LoVo (cell line): ENCODE measurements at regions not wholly inside any gene's neighbourhood (a gene's known extent, or its start where the extent isn't known, plus 50 kb on each side); places are given as distances from the start of the nearest gene placed in this dataset.
"Not testable (repeated sequence)": the region's sequence is repeated elsewhere in the genome, so short reads cannot be mapped to it uniquely, and the experiment has no call there.

Source experiments
- DNase-seq: peaks from one replicate; pipeline ENCODE4 v3.0.0-alpha.2; 2016; ENCODE audit warnings: low spot score

DNA sequence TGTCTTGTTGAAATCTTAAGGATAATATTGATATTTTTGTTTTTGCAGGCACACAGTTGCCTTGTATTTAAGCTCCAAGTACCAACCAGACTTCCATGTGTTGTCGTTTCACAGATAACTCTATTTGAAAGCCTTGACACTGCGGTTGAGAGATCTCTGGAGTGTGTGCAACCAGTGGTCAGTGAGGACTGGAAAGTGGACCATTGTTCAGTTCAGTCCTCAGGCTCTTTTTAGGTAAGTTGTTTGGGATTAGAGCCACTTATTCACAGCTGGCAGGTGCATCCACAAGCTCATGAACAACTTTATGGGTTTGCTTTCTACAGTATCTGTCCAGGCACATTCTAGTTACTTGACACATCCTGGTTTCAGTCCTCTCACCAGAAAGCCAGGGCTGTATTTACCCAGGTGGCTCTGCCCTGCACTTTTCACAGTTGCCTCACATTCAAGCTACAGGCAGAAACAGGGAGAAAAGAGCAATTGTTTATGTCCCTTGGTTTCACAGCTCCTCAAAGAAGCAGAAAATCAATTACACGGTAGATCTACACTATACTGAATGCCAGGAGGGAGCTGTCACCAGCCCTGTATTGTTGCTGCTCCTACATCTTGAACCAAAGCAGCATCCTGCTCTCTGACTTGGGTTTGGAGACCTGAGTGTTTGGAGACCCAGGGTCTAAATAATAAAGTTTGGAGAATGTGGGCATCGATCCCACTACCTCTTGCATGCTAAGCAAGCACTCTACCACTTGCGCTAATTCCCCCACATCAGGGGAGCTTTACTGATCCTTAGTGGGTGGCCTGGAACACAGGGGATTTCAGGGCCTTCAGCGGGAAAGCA is 543.3 kb downstream of the PRIM2 start:
- DNase-seq = not testable (repeated sequence)

DNA sequence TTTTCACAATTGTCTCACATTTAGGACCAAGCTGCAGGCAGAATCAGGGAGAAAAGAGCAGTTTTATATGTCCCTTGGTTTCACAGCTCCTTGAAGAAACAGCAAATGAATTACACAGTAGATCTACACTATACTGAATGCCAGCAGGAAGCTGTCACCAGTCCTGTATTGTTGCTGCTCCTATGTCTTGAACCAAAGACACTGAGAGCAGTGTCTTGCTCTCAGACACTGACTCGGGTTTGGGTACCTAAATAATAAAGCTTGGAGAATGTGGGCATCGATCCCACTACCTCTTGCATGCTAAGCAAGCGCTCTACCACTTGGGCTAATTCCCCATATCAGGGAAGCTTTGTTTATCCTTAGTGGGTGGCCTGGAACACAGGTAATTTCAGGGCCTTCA is 552.7 kb downstream of the PRIM2 start:
- not testable (repeated sequence) for DNase-seq

DNA sequence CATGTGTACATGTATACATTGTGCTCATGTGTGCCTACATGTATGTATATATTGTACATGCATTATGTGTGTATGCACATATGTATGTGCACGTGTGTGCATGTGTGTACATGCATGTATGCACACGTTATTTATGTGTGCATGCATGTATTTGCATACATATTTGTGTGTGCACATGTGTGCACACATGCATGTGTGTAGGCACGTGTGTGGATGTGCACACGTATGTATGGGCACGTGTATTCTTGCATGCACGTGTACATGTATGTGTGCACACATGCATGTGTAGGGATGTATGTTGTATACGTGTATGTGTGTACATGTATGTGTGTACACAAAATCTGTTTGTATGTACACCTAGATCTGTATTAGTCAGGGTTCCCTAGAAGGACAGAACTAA is 556.0 kb downstream of the PRIM2 start:
- DNase-seq = not testable (repeated sequence)

DNA sequence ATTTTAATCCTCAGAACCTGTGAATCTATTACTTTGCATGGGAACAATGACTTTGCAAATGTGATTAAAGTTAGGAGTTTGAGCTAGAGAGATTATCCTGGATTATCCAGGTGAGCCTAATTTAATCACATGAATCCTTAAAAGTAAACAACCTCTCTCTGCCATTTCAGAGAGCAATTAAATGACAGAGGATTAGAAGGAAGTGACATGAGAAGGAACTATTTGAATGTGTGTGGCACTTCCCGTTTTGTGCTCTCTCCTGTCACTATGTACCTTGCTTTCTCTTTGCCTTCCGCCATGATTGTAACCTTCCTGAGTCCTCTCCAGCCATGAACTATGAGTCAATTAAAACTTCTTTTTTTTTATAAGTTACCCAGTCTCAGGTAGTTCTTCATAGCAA is 559.2 kb downstream of the PRIM2 start:
- not testable (repeated sequence) for DNase-seq

DNA sequence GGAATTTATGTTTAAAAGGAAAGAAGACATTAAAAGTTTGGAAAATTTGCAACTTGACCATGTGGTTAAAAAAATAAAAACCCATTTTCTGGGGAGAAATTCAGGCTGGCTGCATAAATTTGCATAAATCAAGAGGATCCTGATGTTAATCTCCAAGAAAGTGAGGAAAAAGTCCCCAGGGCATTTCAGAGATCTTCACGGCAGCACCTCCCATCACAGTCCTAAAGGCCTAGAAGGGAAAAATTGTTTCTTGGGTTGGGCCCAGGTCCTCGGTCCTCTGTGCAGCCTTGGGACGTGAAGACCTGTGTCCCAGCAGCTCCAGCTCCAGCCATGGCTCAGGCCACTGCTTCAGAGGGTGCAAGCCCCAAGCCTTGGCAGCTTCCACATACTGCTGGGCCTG is 560.3 kb downstream of the PRIM2 start:
- not testable (repeated sequence) for DNase-seq

DNA sequence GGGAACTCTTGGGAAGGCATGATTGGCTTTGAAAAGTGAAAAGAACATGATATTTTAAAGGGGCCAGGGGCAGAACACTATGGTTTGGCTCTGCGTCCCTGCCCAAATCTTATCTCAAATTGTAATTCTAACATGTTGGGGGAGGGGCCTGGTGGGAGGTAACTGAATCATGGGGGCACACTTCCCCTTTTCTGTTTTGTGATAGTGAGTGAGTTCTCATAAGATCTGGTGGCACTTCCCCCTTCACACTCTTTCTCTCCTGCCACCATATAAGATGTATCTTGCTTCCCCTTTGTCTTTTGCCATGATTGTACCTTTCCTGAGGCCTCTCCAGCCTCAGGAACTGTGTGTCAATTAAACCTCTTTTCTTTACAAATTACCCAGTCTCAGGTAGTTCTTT is 561.4 kb downstream of the PRIM2 start:
- DNase-seq = not testable (repeated sequence)

DNA sequence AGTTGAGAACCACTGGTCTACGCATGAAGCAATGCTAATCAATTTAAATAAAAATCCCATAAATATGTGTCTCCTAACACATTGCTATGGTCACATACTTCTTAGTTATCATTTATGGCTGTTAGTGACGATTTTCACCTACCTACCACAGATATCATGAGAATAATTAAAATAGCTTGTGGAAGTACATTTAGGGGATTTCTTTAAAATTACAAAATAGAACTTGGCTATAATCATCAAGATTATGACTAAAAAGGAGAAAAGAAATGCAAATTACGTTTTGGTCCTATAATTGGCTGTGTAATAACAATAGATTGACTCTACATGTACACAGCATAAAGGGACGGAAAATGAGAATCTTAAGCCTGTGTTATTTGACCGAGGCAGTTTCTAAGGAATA is 581.4 kb downstream of the PRIM2 start:
- not testable (repeated sequence) for DNase-seq

DNA sequence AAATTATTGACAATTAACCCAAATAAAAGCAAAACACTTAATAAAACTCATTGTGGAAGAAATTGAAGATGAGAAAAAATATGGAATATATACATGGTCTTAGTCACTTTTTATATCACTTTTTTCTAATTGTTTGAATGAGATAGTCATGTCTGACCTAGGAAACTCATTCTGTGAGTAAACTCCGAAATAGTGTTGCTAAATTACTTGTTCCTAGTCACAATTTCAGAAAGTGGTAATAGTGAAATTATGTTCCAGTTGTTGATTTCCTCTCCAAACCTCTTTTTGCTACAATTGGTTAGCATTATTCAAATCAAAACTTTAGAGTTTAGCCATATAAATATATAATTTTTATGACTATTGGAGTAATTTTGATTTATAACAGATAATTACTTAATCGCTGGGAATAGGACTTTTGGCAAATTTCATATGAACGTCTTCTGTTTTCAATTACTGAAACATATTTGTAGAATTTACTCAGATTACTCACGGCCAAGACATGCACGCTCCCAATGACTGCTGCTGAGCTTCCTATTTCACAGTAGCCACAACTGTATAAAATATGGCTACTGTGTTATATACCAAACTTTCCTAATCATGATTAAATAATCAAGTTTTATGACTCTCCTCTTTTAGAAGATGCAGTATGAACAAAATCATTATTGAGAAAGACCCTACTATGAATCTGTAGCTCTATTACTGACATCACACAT is 583.4 kb downstream of the PRIM2 start:
- not testable (repeated sequence) for DNase-seq

DNA sequence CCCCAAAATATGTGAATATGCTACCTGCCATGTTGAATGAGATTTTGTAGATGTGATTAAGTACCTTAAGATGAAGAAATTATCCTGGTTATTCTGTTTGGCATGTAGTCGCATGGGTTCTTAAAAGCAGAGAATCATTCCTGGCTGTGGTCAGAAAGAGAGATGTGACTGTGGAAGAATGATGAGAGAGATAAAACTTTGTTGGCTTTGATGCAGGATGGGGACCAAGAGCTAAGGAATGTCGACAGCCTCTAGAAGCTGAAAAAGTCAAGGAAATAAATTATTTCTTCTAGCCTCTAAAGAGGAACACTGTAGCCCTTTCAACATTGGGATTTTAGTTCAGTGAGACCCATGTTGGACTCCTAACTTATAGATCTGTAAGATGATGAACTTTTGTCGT is 584.0 kb downstream of the PRIM2 start:
- DNase-seq = not testable (repeated sequence)

DNA sequence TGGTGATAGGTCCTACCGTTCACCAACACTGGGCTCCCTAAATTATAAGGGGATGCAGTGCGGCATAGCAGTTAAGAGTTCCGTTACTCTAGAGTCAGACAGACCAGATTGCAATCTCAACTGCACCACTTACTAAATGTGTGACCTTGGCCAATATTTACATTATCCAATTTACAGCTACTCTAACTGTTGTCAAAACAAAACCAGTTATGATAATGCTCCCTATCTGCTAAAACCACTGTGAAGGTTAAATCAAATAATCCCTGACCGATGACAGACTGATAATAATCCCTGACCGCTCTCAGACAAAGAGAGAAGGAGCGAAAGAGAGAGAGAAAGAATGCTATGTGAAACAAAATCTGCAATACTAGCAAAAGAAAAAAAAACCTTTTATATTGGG is 586.9 kb downstream of the PRIM2 start:
- DNase-seq = not testable (repeated sequence)

DNA sequence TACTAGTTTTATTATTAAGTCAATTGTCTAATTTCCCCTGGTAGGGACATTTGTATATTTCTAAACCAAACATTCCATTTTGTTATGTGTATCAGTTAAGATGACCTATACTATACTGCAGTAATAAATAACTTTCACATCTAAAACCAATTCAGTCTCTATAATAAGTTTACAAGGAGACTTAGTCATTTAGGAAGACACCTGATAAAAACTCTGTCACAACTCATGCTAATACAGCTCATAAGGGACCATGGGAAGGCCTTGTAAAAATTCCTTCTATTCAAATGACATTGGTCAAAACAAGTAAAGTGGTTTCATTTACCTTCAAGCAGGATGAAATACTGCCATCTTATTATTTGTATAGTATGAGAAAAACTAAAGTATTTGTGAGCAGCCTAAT is 597.9 kb downstream of the PRIM2 start:
- DNase-seq = not testable (repeated sequence)

DNA sequence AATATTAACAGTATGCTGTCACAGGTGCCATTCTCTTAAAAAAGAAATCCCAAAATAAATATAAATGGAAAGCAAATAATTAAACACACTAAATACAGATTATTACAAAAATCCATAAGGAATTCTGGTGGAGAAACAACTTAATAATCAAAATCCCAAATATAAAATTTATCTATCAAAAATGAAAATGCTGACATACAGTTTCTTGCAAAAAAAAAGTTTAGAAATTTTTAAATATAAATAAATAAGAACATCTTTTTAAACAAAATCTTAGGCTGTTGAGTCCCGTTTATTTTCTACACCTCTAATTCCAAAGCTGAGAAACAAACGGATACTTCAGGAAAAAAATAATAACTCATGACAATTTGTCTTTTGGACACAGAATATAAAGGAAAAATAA is 625.5 kb downstream of the PRIM2 start:
- not testable (repeated sequence) for DNase-seq

DNA sequence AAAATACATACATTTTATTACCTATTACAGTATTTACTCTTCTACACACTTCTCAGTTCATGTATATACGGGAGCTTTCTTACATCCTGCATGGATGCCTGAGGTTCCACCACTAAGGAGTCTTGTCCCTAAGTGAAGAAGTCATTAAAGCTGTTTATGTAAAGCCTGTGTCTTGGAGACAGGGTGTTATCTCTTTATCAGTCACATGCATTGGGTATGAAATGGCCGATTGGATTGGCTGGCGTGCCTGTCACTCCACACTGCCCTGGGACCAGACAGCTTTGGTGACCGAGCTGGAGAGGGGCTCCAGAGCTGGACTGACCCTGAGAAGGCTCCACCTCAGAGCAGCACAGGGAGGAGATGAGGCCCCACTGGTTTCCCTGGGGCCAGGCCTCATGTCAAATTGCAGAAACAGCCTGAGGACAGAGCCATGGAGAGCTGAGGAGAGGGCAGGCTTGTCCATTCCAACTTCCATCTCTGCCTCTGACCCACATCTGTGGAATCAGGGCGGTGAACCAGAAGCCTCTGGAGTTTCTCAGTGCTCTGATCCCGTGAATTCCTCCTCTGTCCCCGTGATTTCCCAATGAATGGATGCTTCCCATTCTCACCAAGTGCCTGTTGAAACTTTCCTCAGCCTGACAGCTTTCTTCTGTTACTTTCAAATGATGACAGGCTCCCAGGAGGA is 628.8 kb downstream of the PRIM2 start:
- DNase-seq = not testable (repeated sequence)

DNA sequence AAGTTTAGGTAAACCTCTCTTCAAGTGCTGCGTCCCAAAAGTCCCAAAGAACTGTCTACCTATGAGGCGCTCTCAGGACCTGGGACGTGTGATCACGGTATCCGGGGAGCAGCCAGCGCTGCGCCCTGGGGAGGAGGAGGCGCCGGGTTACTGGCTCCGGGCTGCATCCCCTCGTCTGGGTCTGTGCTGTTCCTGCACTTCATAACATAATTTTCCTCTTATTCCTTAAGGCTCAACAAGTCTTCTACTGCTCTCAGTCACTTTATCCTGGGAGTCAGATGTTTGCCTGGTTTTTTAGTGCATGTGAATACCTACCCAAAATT is 629.3 kb downstream of the PRIM2 start:
- not testable (repeated sequence) for DNase-seq

DNA sequence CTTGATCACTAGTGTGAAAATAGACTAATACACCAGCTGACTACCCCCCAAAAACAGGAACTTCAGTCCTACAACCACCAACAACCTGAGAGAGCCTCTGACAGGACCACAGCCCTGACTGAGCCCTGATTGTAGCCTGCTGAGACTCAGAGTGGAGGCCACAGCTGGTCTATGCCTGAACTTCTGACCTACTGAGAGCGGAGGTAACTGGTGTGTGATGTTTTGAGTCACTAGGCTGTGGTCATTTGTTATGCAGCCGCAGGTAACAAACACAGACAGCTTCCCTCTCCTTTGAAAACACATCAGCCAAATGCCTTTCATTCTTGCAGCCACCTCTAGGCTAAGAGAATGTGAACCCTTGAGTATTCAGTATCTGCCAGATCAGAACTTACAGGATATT is 631.1 kb downstream of the PRIM2 start:
- not testable (repeated sequence) for DNase-seq

DNA sequence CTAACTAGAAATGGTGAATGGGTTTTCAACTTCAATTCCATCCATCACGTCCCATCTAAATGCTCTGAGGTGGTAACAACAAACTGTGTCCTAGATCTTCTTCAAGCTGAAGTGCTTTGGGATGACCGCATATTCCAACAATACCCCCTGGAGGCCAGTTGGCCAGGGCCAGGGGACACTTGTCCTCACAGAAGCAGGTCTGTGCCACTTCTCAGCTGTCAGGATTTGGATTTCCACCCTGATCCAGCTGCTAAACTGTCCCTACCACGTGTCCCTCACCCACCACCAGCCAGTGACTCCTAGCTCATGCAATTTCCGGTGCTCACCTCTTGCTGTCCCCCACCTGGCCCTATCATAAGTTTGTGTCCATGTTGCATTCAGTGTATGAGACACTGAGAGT is 633.0 kb downstream of the PRIM2 start:
- DNase-seq = not testable (repeated sequence)

DNA sequence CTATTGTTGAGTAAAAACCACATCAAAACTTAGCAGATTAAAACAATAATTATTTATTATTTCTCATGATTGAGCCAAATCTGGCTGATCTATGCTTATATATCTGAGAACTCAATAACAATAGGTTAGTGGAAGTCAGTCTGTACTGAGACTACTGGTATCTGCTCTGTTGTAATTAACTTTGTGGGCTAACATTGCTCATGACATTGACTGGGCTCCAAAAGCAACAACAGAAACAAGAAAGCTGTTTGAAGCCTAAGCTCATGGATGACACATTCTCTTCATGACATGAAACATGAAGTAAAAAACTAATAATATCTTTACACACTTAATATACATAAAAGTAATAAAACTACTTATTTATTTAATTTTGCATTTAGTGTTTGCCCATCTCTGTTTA is 649.3 kb downstream of the PRIM2 start:
- DNase-seq = not testable (repeated sequence)

DNA sequence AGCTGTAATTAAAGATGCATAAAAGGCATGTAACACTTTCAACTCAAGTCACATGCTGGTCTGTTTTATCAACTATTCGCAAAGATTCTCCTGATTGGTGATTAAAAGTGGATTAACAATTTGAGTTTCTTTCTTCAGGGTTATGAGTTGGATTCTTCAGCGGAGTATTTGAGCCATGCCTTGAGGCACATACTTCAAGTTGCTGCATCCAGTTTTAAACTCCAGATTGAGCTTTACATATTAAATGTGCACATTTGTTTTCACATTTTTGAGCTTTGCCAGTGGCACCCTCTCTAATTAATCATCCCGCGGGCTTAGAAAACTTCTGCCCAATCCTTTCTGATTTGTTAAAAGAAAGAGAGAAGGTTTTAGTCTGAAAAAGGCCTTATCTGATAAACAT is 654.5 kb downstream of the PRIM2 start:
- DNase-seq = not testable (repeated sequence)

DNA sequence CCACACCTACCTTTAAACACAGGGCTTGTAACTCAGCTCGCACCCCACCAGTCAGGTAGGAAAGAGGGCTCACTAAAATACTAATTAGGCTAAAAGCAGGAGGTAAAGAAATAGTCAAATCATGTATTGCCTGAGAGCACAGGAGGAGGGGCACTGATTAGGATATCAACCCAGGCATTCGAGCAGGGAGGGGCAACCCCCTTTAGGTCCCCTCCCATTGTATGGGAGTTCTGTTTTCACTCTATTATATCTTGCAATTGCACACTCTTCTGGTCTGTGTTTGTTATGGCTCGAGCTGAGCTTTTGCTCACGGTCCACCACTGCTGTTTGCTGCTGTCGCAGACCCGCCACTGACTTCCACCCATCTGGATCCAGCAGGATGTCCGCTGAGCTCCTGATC is 657.2 kb downstream of the PRIM2 start:
- no peak for DNase-seq

DNA sequence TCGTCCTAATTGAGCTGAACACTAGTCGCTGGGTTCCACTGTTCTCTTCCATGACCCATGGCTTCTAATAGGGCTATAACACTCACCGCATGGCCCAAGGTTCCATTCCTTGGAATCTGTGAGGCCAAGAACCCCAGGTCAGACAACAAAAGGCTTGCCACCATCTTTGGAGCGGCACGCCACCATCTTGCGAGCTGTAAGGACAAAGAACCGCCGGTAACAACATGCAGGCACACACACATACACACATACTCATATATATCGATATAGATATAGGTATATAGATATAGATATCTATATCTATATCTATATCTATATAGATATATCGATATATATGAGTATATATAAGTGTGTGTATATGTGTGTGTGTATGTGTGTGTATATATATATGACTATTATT is 657.7 kb downstream of the PRIM2 start:
- DNase-seq = not testable (repeated sequence)

DNA sequence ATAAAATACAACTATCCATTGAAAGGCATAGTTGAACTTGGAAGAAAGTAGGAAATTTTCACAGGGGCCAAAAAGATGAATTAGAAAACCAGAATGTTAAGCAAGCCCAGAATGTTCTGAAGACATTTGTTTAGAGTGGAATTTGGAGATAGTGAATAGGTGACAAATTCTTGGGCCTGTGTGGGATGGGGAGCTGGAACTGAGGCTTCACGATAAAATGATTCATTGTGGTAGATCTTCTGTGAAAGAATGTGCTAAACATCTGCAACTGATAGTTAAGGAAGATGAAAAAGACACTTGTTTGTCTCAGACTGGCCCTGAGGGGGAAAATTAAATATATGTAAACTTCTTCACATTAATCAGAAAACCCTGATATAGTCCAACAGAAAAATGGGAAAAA is 658.9 kb downstream of the PRIM2 start:
- not testable (repeated sequence) for DNase-seq

DNA sequence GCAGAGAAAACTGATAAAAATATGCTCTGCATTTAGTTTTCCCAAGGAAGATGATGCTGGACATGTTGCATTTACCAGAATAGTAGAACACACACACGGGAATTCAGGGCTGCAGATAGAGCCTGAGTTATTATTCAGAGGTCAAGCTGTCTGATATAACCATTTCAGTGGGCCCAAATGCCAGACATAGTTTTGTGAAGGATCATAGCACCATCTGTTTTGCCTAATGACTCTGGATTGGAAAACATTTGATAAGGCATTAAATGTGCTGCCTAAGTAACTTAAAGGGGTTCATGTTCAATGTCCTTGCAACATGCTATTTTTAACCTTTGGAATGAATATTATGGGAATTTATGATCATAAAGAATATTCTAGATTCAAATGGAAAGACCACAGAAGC is 666.2 kb downstream of the PRIM2 start:
- DNase-seq = not testable (repeated sequence)

DNA sequence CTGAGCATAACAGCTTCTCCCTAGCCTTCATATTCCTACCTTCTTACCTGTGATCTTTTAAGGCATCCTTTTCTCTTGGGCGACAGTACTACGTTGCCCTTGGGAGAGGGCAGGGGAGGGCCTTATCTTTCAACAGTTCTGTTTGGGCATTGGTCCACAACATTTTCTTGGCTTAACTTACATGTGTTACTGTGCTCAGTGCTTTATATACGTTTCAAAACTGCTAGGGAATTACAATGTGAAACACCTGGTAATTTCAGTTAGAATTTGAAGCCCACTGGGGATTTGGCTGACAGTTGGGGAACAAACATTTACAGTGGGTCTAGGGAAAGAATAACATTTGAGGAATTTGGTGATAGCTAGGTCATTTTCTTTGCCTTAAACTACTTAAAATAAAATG is 667.1 kb downstream of the PRIM2 start:
- not testable (repeated sequence) for DNase-seq
